ENCODE measurements at regions not wholly inside any gene's neighbourhood (a gene's known extent, or its start where the extent isn't known, plus 50 kb on each side); places are given as distances from the start of the nearest gene placed in this dataset.

DNA sequence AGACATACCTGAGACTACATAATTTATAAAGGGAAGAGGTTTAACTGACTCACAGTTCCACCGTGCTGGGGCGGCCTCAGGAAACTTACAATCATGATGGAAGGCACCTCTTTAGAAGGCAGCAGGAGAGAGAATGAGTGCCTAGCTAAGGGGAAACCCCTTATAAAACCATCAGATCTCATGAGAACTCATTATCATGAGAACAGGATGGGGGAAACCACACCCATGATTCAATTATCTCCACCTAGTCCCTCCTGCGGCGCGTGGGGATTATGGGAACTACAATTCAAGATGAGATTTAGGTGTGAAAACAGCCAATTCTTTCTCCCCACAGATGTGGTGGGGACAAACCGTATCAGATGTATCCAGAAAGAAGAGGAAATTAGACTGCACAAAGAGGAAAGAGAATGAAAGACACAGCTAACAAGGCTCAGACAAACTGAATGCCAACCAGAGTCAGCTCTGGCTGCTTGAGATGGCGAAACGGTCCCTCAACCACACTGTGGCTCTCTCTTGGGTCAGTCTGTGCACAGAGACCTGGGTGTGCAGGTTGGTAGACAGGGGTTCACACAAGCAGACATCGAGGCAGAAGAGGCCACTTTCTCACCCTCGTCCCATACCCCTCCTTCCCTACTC is 375.6 kb downstream of the SFMBT2 start:
- CTCF ChIA-PET, result no interaction called here
- DNase-seq (ENCODE audit: extremely low spot score), result no peak
- POLR2A ChIA-PET, result no interaction called here
- TF ChIP-seq TARDBP (IDR thresholded peaks at IDR 0.05), result no peak
- no peak for TF ChIP-seq LEF1 (IDR thresholded peaks at IDR 0.05; ENCODE audit: borderline replicate concordance)
- no peak for TF ChIP-seq ARNT (IDR thresholded peaks at IDR 0.05)
- no peak for TF ChIP-seq FOXA1 (IDR thresholded peaks at IDR 0.05)
- TF ChIP-seq L3MBTL2 (conservative IDR thresholded peaks at IDR 0.05), result no peak
- no peak for TF ChIP-seq ELF4 (IDR thresholded peaks at IDR 0.05)
- TF ChIP-seq, protein P1, sequence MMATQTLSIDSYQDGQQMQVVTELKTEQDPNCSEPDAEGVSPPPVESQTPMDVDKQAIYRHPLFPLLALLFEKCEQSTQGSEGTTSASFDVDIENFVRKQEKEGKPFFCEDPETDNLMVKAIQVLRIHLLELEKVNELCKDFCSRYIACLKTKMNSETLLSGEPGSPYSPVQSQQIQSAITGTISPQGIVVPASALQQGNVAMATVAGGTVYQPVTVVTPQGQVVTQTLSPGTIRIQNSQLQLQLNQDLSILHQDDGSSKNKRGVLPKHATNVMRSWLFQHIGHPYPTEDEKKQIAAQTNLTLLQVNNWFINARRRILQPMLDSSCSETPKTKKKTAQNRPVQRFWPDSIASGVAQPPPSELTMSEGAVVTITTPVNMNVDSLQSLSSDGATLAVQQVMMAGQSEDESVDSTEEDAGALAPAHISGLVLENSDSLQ (IDR thresholded peaks at IDR 0.05), result no peak
- TF ChIP-seq FOXM1 (IDR thresholded peaks at IDR 0.05; ENCODE audit: borderline replicate concordance), result no peak
- TF ChIP-seq SP1 (IDR thresholded peaks at IDR 0.05), result no peak
- no peak for TF ChIP-seq SUZ12 (IDR thresholded peaks at IDR 0.05)
- TF ChIP-seq HDGF (IDR thresholded peaks at IDR 0.05; ENCODE audit: borderline replicate concordance), result no peak
- TF ChIP-seq NFRKB (IDR thresholded peaks at IDR 0.05), result no peak
- no peak for TF ChIP-seq ZNF384 (IDR thresholded peaks at IDR 0.05)
- TF ChIP-seq FOXK2 (IDR thresholded peaks at IDR 0.05), result no peak

DNA sequence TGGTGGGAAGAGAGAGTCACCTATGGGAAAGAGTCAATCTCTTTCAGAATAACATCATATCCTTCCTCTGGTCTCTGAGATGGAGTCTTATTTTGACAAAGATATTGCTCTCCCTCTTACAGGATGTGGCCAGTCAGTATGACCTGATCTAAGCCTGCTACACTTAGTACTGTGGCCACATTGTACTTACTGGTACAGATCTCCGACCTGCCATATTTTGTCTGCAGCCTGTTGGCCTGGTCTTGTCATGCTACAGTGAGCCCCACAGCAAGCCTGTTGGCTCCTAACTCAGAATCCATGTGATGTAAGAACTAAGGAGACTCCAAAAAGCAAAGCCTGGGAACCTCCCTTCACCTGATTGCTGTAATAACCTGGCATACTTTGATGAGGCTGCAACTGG is 377.8 kb downstream of the SFMBT2 start:
- TF ChIP-seq SUZ12 (IDR thresholded peaks at IDR 0.05), result no peak
- no peak for TF ChIP-seq FOXM1 (IDR thresholded peaks at IDR 0.05; ENCODE audit: borderline replicate concordance)
- no peak for TF ChIP-seq L3MBTL2 (conservative IDR thresholded peaks at IDR 0.05)
- TF ChIP-seq CTBP1 (IDR thresholded peaks at IDR 0.05; ENCODE audit: borderline replicate concordance), result no peak
- no peak for TF ChIP-seq HDGF (IDR thresholded peaks at IDR 0.05; ENCODE audit: borderline replicate concordance)
- TF ChIP-seq LEF1 (IDR thresholded peaks at IDR 0.05; ENCODE audit: borderline replicate concordance), result no peak
- no peak for TF ChIP-seq ARNT (IDR thresholded peaks at IDR 0.05)
- TF ChIP-seq TARDBP (IDR thresholded peaks at IDR 0.05), result no peak
- no peak for TF ChIP-seq FOXA1 (IDR thresholded peaks at IDR 0.05)
- no peak for TF ChIP-seq BHLHE40 (IDR thresholded peaks at IDR 0.05; ENCODE audit: borderline replicate concordance)
- no peak for TF ChIP-seq ELF4 (IDR thresholded peaks at IDR 0.05)
- TF ChIP-seq, protein P1 (IDR thresholded peaks at IDR 0.05), result no peak
- no peak for TF ChIP-seq FOXK2 (IDR thresholded peaks at IDR 0.05)
- no peak for TF ChIP-seq ZNF384 (IDR thresholded peaks at IDR 0.05)
- TF ChIP-seq NFRKB (IDR thresholded peaks at IDR 0.05), result no peak
- no peak for TF ChIP-seq SP1 (IDR thresholded peaks at IDR 0.05)
- DNase-seq (ENCODE audit: extremely low spot score), result no peak
- ChIA-PET CTCF (no interaction called here), POLR2A (no interaction called here)

DNA sequence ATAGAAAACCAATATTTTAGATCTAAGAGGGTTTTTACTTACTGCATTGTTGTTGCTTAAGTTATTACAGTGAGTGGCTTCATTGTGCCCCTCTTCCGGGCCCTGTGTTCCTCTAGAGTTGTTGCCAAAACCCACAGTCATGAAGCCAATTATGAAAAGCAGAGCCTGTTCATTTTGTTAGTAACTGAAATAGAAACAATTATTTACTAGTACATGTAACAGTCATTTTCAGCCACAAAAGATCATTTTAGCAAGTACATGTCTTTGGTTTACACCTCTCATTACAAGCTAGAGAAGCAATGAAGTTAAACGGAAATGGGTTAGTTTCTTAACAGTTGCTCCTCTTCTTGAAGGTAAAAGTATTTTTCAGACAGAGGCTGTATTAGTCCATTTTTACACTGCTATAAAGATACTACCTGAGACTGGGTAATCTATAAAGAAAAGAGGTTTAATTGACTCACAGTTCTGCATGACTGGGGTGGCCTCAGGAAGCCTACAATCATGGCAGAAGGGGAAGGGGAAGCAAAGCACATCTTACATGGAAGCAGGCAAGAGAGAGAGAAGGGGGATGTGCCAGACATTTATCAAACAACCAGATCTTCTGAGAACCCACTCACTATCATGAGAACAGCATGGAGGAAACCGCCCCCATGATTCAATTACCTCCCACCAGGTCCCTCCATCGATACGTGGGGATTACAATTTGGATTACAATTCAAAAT is 380.5 kb downstream of the SFMBT2 start:
- CTCF ChIA-PET, result no interaction called here
- POLR2A ChIA-PET, result no interaction called here
- DNase-seq (ENCODE audit: extremely low spot score), result no peak
- TF ChIP-seq ZNF384 (IDR thresholded peaks at IDR 0.05), result no peak
- no peak for TF ChIP-seq L3MBTL2 (conservative IDR thresholded peaks at IDR 0.05)
- no peak for TF ChIP-seq FOXA1 (IDR thresholded peaks at IDR 0.05)
- no peak for TF ChIP-seq HDGF (IDR thresholded peaks at IDR 0.05; ENCODE audit: borderline replicate concordance)
- no peak for TF ChIP-seq FOXK2 (IDR thresholded peaks at IDR 0.05)
- no peak for TF ChIP-seq NFRKB (IDR thresholded peaks at IDR 0.05)
- TF ChIP-seq FOXM1 (IDR thresholded peaks at IDR 0.05; ENCODE audit: borderline replicate concordance), result no peak
- TF ChIP-seq ELF4 (IDR thresholded peaks at IDR 0.05), result no peak

DNA sequence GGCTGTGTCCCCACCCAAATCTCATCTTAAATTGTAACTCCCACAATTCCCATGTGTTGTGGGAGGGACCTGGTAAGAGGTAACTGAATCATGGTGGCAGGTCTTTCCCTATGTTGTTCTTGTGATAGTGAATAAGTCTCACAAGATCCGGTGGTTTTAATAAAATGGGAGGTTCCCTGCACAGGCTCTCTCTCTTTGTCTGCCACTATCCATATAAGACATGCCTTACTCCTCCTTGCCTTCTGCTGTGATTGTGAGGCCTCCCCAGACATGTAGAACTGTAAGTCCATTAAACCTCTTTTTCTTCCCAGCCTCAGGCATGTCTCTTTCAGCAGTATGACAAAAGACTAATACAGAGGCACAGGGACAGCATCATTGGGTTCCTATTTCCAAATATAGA is 381.2 kb downstream of the SFMBT2 start:
- POLR2A ChIA-PET, result no interaction called here
- DNase-seq (ENCODE audit: extremely low spot score), result no peak
- TF ChIP-seq, protein P1 (IDR thresholded peaks at IDR 0.05), result no peak
- TF ChIP-seq TARDBP (IDR thresholded peaks at IDR 0.05) (no peak), FOXA1 (IDR thresholded peaks at IDR 0.05) (no peak), NFRKB (IDR thresholded peaks at IDR 0.05) (no peak), SUZ12 (IDR thresholded peaks at IDR 0.05) (no peak), LEF1 (IDR thresholded peaks at IDR 0.05; ENCODE audit: borderline replicate concordance) (no peak), ZNF384 (IDR thresholded peaks at IDR 0.05) (no peak), CTBP1 (IDR thresholded peaks at IDR 0.05; ENCODE audit: borderline replicate concordance) (no peak), HDGF (IDR thresholded peaks at IDR 0.05; ENCODE audit: borderline replicate concordance) (no peak), FOXM1 (IDR thresholded peaks at IDR 0.05; ENCODE audit: borderline replicate concordance) (no peak), L3MBTL2 (conservative IDR thresholded peaks at IDR 0.05) (no peak), BHLHE40 (IDR thresholded peaks at IDR 0.05; ENCODE audit: borderline replicate concordance) (no peak), ARNT (IDR thresholded peaks at IDR 0.05) (no peak), ELF4 (IDR thresholded peaks at IDR 0.05) (no peak), FOXK2 (IDR thresholded peaks at IDR 0.05) (no peak), SP1 (IDR thresholded peaks at IDR 0.05) (no peak)
- CTCF ChIA-PET, result no interaction called here

DNA sequence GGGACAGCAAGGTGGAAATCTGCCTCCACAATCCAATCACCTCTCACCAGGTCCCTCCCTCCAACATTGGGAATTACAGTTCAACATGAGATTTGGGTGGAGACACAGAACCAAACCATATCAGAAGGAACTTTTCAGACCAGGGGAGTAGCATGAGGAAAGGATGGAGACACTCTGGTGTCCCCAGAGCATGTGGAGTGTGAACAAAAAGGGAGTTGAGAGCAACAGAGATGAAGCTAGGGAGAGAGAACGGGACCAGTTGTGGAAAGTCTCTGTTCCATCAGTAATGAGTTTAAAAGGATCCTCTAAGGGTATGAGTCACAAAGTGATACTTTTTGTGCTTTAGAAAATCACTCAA is 382.0 kb downstream of the SFMBT2 start:
- DNase-seq (ENCODE audit: extremely low spot score), result no peak
- ChIA-PET CTCF (no interaction called here), POLR2A (no interaction called here)
- TF ChIP-seq SP1 (IDR thresholded peaks at IDR 0.05) (no peak), ELF4 (IDR thresholded peaks at IDR 0.05) (no peak), ARNT (IDR thresholded peaks at IDR 0.05) (no peak), FOXM1 (IDR thresholded peaks at IDR 0.05; ENCODE audit: borderline replicate concordance) (no peak)
- TF ChIP-seq, protein P1 (IDR thresholded peaks at IDR 0.05), result no peak

Data from HEK293T (cell line).